NOMO-1 (cell line): ENCODE measurements at regions not wholly inside any gene's neighbourhood (a gene's known extent, or its start where the extent isn't known, plus 50 kb on each side); places are given as distances from the start of the nearest gene placed in this dataset.

Experiments used
- DNase-seq, 2 experiments: peaks; one replicate each; lab custom pipeline; 2025; ENCODE audit not compliant: unreplicated experiment in 2 of 2; lab: John Stamatoyannopoulos, UW

GRCh38 chr2:176423819-176424218 lies 154.6 kb downstream of the MTX2 start:
- DNase-seq: no peak

GRCh38 chr2:176424746-176425145 lies 155.5 kb downstream of the MTX2 start:
- DNase-seq: no peak

- no peak for DNase-seq
These were observed 158.3 kb downstream of the MTX2 start for GRCh38 chr2:176427549-176427948.

- DNase-seq: peak; percentile 7 to 23
These were observed 159.8 kb downstream of the MTX2 start for GRCh38 chr2:176428944-176429469.

- no peak for DNase-seq
These were observed 163.2 kb downstream of the MTX2 start for GRCh38 chr2:176432434-176432833.

GRCh38 chr2:176435729-176436128 lies 166.5 kb downstream of the MTX2 start:
- DNase-seq: no peak

GRCh38 chr2:176443946-176444345 lies 174.7 kb downstream of the MTX2 start:
- no peak for DNase-seq

- no peak for DNase-seq
These were observed 176.7 kb downstream of the MTX2 start for GRCh38 chr2:176445956-176446355.

GRCh38 chr2:176446718-176447414 lies 177.6 kb downstream of the MTX2 start:
- no peak for DNase-seq

GRCh38 chr2:176447616-176448015 lies 178.4 kb downstream of the MTX2 start:
- DNase-seq: no peak

GRCh38 chr2:176449852-176450251 lies 180.6 kb downstream of the MTX2 start:
- no peak for DNase-seq

- no peak for DNase-seq
These were observed 184.5 kb downstream of the MTX2 start for GRCh38 chr2:176453784-176454183.

- peak; percentile 17 to 62 for DNase-seq
These were observed 185.9 kb downstream of the MTX2 start for GRCh38 chr2:176454893-176455815.

GRCh38 chr2:176455816-176456291 lies 186.6 kb downstream of the MTX2 start:
- no peak for DNase-seq

- no peak for DNase-seq
These were observed 188.2 kb downstream of the MTX2 start for GRCh38 chr2:176457481-176457880.

- DNase-seq: no peak
These were observed 192.0 kb downstream of the MTX2 start for GRCh38 chr2:176461098-176461808.

GRCh38 chr2:176461809-176462670 lies 192.8 kb downstream of the MTX2 start:
- no peak for DNase-seq

- DNase-seq: no peak
These were observed 194.3 kb downstream of the MTX2 start for GRCh38 chr2:176463546-176463945.

GRCh38 chr2:176464886-176465564 lies 195.8 kb downstream of the MTX2 start:
- no peak for DNase-seq
